ENCODE measurements at regions not wholly inside any gene's neighbourhood (a gene's known extent, or its start where the extent isn't known, plus 50 kb on each side); places are given as distances from the start of the nearest gene placed in this dataset.

DNA sequence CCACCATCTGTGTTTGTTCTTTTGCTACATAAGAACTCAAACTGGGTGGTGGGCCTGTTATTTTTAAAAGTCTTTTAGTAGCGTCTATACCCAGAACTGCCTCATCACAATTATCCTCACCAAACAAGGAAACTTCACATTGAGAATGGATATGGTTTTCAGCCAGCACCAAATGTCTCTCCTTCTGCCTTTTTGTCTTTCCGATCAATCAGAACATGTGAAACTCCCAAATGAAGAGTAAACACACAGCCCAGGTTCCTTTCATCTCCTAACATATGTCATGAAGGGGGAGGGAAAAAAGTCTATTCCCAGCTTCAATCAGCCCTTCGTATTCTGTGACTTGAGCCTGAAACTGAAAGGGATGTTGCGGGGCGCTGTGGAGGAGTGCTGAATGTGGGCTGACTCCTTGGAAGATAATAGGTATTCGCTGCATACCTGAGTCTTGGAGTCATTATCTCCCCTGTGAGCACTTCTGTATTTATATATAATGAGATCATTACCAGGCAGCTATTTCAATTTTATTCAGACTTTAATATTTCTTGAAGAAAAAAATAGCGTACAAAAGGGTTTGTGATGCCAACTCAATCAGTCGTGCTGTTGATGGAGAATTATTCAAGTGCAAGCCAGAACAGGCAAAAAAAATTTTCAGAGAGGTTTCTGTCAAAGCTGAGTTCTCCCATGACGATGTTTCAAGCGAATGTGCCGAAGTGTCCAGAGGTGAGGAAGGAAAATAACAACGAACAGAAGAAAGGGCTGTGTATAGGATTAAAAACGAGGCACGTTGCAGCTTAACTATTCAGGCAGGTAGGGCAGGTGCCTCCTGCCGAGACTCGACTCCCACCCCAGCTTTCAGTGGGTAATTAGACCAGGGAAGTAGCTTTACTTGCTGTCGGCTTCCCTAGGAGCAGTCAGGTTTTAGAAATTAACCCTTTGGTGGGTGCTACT, 163.9 kb upstream of the NOCT start:
- no peak for DNase-seq

DNA sequence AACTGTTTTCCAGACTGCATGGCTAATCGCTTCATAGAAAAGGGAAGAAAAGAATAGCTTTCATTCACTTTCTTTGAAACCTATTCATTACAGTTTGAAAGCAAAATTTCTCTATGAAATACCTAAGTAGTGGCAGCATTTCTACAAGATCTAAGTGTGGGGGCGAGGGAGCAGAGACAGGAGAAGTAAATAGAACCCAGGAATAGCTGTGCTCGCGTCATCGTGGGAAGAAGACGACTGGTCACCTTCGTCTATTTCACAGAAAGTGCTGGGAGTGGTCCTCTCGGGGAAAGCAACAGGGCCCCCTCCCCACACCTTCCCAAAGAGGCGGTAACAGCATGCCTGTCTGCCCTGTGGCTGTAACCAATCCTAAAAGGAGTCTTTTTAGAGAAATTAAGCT, 169.9 kb upstream of the NOCT start:
- no peak for DNase-seq

DNA sequence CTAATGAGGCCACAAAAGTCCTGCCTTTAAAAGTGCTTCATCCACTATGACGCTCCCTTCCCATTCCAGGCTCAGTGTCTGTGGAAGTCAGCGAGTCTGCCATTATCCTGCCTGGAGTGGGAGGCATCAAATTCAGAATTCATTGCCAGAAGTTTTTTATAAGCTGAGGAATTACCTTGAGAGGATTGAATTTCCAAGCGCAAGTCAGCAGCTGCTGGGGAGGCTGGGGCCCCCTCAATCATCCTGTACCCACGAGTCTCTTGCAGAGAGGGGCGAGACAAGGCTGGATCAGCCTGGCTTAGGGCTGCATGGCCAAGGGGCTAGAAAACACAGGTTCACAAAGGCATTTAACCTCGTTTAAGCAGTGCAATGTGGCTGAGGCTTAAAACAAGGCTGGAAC, 170.5 kb upstream of the NOCT start:
- DNase-seq, result no peak

DNA sequence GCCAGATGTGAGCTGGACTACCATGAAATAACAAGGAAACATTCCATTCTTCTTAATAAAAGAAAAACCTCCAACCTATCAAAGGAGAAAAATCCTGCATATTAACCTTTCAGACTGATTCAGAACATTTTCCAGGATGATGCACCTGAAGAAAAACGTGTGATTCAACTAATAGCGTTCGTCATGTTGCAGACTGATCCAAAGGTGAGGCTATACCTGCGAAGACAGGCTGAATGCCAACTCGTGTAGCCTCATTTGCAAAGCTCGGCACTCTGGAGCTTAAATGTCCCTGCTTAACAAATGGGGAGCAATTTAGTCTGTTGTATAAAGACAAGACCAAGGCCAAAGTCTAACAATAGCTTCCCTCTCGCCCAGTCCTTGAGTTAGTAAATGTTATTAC, 172.0 kb upstream of the NOCT start:
- DNase-seq, result no peak

DNA sequence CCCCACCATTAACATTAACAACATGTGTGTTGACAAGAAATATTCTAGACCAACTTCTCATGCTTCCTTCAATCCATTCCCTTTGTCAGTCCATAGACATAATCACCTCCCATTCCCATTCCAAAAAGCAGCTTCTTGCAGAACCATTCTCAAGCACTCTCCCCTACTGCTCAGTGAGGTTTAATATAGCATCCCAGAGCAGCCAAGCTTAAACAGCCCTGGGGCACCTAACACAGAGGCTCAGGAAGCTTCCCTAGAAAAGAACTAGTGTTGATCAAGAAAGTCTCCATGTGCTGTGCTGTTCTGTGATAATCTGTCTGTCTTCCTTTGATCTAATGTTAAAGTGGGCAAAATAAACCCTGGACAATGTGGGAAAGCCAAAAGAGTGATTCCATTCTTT, 174.2 kb upstream of the NOCT start:
- no peak for DNase-seq

DNA sequence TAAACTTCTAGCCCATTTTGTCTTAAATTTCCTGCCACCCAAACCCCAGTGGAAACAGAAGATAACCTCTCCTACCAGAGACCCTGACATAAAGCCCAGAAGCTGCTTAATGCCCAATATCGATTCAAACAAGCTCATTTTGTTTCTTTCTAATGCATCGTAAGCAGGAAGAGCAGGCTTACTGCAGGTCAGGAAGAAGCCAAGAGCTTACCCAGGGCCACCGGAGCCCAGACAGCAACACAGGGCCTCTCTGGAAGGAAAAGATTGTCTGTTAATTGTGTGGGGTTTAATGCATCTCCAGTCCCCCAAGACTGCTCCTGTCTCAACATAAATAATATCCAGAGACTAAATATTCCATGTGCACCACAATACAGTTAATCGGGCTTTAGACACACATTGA, 177.3 kb upstream of the NOCT start:
- DNase-seq, result no peak

DNA sequence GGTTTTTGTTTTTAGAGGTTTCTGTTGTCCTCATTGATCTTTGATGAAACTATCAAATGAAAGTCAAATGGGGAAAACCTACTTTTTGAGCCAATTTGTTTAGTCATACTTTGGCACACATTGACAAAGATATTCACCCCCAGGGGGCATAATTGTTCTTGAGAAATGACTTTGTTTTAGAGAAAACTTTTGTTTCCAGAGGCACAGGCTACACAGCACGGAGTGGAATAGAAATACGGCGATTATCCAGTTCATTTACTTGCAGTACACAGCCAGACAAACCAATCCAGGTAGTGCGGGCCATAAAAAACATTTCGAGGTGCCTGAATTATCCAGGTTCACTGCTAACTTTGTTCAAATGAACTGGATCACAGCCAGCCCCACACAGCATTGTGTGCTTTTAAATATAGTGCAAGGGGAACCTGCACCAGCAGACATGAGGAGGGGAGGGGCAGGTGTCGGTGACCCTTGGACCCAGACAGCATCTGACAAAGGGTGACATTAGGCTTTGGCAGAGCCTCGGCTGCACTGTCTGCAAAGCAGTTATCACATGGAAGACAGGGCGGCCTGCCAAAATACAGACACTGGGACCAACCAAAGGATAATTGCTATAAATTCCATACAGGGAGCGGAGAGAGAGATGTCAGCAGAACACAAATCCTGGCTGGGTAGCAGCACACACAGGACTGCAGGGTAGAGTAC, 179.6 kb upstream of the NOCT start:
- no peak for DNase-seq

DNA sequence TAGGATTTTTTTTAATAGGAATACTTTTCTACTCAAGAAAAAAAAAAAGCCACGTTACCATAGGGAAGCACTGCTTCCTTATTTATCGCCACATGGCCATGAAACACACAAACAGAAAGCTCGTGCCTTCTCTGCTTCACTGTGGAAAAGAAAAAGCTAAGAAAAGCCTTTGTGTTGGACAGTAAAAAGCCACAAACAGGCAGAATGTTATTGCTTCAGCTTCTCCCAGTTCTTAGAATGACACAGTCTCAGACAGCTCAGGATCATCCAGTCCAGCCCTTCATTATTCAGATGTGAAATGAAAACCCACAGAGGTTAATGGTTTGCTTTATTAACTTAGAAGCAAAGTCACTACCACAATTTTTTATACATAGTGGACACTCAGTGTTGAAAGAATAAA, 181.6 kb upstream of the NOCT start:
- no peak for DNase-seq

DNA sequence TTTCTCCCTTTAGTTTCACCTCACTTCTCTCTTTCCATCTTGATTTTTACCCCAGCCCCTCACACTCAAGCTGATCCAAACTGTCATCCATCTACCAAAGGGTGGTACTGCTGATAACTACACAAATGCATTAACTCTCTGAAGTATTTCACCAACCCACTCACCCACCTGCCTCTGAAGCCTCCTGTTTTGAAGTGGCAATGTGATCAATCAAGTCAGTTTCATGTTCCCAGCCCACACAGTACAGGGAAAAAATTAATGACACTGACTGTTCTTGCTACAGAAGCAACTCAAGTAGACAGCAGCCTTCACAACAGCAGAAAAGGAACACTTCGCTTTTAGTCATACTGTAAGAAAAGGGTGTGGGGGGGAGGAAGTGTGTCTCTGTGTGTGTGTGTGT, 183.0 kb upstream of the NOCT start:
- DNase-seq, result no peak

DNA sequence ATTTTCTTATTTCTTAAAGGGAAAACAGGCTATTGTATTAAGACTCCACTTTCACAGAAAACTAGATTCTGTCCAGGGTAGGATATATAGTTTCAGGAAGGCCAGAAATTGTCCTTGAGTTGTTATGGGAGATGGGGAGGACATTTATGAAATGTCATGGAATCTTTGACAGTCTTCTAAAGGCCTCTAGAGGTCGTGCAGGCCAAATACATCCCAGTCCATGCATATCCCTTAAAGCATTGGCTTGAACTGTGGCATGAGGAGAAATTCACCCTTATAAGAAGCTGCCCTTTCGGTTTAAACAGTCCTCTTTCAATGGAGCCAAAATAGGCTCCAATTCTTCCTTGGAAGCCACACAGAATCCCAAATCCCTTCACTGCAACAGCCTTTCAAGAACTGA, 183.6 kb upstream of the NOCT start:
- DNase-seq, result no peak

DNA sequence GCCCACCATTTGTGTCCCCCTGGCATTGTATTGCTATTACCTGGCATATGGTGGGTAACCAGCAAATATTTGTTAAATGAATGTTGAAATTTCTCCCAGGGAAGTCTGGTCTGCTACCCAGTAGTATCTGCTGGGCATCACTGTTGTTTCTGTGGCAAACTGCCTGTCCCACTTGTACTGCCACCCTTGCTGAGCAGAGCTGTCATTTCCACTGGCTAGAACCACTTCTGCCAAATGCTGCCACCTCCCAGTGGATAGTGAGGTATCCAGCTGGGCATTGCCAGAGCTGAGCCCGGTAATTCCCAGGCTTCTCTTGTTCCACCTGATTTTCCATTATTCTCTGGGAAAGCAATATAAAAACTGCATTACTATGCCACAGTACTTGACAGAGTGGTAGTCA, 186.7 kb upstream of the NOCT start:
- no peak for DNase-seq

DNA sequence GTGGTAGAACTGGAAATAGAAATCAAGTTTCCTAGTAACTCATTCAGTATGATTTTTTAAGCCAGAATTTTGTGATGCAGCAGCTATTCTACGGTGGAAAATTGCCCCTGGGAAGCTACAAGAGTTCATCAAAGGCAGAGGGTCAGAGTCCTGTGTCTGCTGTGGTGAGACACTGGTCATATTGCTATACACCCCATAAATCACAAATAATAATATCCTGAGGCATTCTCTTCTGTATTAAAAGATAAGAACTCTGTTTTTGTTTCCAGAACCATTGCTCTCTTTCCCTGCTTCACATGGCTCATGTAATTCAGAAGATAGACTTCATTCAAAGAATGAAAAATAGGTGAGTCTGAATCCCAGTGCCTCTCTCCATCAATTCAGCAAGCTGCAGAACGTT, 188.8 kb upstream of the NOCT start:
- no peak for DNase-seq

DNA sequence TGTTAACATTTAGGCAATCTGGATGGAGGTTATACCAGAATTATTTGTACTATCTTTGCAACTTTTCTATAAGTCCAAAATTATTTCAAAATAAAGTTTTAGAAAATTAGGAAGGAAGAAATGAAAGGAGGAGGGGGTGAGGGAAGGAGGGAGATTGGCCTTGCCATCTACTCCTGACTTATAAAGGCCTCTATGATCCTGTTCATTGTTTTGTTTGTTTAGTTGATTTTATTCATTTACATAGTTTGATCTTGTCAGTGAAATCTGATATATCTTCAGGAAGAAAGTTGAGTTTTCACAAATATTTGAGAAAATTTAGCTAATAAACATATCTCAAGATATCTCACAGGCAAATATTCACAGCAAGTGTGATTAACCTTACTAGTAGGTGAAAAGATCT, 189.3 kb upstream of the NOCT start:
- no peak for DNase-seq

DNA sequence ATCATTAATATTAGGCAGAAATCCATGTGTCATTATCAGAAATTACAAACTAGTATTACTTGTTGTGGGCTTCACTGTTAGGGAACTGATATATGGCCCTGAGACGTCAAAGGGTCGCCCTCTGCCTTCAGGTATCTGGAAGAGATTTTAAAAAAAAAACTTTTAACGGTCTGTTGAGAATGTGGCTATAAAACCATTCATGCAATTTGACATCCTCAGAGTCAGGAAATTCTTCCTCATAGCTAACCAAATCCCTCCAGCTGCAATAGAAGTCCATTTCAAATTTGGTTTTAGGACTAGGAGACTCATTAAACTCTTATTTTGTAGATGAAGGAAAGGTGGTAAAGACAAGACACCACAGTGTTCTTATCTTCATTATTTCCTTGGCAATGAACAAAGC, 194.2 kb upstream of the NOCT start:
- DNase-seq, result no peak

DNA sequence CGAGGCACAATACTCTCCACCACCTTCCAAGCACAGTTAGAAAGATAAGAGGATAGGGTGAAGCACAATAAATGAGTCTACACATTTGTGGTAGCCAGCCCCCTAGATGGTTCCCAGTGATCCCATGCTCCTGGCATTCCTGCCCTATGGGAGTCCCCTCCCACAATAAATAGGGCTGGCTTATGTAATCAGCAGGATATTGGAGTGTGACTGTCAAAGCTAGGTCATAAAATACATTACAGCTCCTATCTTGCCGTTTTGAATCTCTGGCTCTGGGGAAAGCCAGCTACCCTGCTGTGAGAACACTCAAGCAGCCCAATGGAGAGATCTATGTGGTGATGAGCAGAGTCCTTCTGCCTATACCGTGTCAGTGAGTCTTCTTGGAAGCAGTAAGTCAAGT, 198.7 kb upstream of the NOCT start:
- DNase-seq, result no peak

DNA sequence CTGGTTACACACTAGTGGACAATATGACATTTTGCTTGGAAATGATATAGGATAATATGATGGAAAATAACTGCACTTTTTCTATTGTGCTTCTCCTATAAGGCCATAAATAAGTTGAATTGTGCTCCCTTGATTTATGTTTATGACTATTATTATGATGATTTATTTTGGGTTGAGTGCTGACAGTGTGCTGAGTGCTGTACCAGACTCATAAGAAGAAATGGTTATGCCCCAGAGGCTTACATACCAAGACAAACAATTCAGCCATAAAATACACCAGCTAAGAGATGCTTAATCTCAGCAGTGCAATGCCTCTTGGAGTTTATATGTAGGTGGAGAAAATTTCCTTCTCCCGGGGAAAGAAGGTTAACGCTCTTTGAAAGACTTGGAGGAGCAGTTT, 199.8 kb upstream of the NOCT start:
- DNase-seq, result no peak

DNA sequence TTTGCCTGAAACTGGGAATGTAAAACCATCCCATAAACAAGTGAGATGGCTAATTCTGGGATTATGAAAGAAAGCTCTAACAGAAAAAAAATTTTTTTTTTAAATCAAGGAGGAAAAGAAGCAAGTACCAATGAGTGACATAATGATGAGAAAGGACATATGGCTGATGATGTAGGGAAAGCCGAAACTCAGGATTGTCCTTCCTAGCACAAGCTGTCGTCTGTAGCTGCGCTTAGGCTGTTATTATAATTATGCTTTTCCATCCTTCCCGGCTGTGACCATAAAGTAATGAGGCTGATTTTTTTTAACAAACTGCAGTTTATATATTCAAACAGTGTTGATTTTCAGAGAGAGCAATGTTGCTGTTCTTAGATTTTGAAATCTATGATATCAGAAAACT, 209.8 kb upstream of the NOCT start:
- no peak for DNase-seq

DNA sequence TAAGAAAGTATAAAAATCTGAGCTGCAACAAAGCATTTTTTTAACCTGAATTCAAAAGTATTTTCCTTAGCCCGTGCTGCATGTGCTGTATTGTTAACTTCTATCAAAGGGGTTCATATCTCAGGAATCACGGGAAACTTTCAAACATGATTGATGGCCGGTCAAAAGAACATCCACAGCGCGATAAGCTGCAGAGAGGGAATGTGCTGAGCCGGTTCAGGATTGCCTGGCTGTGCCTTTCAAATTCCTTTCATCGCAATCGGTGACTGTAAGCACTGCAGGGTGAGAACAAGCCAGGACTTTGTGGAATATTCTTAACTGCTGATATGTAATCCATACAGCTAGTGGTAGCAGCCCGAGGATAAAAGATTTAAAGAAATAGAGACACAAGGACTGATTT, 210.9 kb upstream of the NOCT start:
- no peak for DNase-seq

DNA sequence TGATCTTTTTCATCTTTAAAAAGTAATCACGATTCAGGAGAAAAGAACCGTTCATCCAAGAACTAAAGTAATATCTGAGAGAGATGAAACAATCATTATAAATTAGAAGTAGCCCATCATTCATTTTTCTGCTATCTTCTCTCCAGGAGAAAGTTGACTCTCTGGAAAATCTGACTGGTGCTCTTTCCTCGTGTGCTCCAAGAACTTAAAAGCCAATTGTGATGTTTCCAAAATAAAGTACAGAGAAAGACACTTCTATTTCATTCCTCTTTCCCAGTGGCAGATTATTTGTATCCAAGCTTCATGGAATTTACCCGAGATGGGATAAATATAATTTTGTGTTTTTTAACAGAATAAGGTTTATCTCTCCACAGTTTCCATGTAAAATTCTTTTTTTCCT, 212.5 kb upstream of the NOCT start:
- DNase-seq, result no peak

DNA sequence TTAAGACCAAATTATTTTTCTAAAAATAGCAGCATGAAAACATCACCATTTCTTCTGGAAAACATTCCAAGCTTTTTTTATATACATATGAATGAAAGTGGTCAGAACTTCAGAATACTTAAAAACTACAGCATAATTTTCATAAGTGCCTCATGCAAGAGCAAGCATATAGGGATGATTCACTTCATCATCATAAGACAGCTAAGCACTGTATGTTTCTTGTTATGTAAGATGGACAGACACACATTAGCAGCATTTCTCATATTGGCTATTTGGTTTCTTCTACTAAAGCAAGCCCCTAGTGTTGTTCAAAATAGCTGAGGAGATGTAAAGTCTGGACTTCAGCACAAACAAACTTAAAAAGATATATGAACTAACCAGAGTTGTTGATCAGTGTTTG, 213.1 kb upstream of the NOCT start:
- DNase-seq, result no peak

DNA sequence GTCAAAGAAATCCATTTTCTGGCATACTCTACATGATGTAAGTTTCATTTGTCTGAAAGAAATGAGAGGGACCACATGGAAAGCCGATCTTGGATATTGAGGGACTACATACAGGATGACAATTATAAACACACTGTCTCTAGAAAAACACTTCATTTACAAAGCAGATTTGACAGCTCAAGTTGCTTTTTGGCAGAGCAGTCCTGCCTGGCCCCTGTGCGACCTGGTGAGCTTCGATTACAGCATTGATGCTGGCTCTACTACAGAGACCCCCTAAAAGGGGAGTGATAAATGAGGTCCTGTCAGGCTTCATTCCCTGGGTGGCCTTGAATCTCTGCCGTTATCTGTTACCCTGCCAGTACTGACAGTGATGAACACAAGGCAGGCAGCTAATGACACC, 215.2 kb upstream of the NOCT start:
- DNase-seq, result no peak

DNA sequence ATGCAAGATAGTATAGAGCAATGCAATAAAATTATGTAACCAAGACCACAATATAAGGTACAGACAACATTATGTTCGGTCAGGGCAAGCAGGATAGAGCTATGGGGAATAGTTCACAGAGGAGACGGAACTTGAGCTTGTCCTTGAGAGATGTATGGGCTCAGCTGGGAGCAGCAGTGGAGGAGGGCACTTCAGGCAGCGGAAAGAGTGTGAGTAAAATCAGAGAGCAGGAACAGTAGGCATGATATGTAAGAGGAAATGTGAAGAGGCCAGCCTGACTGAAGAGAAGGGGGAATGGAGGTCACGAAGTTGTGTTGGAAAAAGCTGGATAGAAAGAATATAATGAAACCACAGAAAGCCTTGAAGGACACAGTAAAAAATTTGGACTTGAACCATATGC, 217.2 kb upstream of the NOCT start:
- DNase-seq, result no peak

DNA sequence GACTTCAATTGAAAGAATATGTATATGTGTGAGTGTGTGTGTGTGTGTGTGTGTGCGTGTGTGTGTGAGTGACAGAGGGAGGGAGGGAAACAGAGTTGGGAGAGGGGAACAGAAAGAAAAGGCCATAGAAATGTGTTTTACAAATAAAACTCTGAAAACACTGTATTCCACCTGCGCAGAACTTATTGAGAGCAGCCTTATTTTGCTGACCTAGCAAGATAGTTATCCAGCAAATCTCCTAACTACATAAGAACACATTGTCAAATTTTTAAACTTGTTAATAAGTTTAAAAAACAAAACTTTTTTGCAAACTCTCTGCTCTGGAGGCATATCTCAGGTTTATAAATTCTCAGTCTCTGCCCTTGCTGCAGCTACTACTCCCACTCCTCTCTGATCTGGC, 217.9 kb upstream of the NOCT start:
- DNase-seq, result no peak

DNA sequence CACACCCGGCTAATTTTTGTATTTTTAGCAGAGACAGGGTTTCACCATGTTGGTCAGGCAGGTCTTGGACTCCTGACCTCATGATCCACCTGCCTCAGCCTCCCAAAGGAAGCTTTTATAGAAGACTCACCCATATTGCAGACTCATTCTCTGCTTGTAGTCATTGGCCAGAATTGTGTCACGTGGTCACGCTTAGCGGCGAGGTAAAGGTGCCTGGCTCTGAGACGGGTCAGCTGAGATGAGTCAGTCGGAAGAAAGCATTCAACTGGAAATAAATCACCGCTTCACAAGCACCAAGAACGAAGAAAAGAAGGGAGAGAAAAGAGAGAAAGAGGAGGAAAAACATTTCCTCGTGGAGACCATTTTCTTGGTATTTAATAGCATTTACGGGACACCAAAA, 218.8 kb upstream of the NOCT start:
- DNase-seq, result no peak
